Activated CD4-positive, alpha-beta T cell treated with anti-CD3 and anti-CD28 coated beads, Interleukin-2, amount 10 ng/mL, durations not matched to agents 7 days and 5 days (primary cell): ENCODE measurements at regions not wholly inside any gene's neighbourhood (a gene's known extent, or its start where the extent isn't known, plus 50 kb on each side); places are given as distances from the start of the nearest gene placed in this dataset.

Experiments
- CTCF ChIA-PET: fragments of 350-600 bp; sonication (Branson Sonifier 250); formaldehyde crosslinking; loops from one replicate; lab custom pipeline; 2021; ENCODE audit warnings: antibody characterized with exemption; lab: Charles Lee
- POLR2A ChIA-PET: fragments of 350-600 bp; sonication (Branson Sonifier 250); formaldehyde crosslinking; loops from one replicate; lab custom pipeline; 2021; ENCODE audit warnings: antibody characterized with exemption; lab: Charles Lee
- DNase-seq: peaks from one replicate; pipeline ENCODE4 v3.0.0-alpha.2; 2020
- H3K27ac Mint-ChIP-seq: one replicate; pipeline ENCODE4 v1.8.0; 2021; ENCODE audit warnings: mild to moderate bottlenecking, moderate library complexity, mixed read lengths
- H3K27me3 Mint-ChIP-seq: one replicate; pipeline ENCODE4 v1.8.0; 2021; ENCODE audit warnings: mixed read lengths
- H3K36me3 Mint-ChIP-seq: one replicate; pipeline ENCODE4 v1.8.0; 2021; ENCODE audit warnings: low read depth, mixed read lengths
- H3K4me1 Mint-ChIP-seq: one replicate; pipeline ENCODE4 v1.8.0; 2021; ENCODE audit warnings: mixed read lengths
- H3K4me3 Mint-ChIP-seq: one replicate; pipeline ENCODE4 v1.8.0; 2021; ENCODE audit warnings: mild to moderate bottlenecking, moderate library complexity, mixed read lengths
- H3K9me3 Mint-ChIP-seq: one replicate; pipeline ENCODE4 v1.8.0; 2021; ENCODE audit warnings: mixed read lengths

DNA sequence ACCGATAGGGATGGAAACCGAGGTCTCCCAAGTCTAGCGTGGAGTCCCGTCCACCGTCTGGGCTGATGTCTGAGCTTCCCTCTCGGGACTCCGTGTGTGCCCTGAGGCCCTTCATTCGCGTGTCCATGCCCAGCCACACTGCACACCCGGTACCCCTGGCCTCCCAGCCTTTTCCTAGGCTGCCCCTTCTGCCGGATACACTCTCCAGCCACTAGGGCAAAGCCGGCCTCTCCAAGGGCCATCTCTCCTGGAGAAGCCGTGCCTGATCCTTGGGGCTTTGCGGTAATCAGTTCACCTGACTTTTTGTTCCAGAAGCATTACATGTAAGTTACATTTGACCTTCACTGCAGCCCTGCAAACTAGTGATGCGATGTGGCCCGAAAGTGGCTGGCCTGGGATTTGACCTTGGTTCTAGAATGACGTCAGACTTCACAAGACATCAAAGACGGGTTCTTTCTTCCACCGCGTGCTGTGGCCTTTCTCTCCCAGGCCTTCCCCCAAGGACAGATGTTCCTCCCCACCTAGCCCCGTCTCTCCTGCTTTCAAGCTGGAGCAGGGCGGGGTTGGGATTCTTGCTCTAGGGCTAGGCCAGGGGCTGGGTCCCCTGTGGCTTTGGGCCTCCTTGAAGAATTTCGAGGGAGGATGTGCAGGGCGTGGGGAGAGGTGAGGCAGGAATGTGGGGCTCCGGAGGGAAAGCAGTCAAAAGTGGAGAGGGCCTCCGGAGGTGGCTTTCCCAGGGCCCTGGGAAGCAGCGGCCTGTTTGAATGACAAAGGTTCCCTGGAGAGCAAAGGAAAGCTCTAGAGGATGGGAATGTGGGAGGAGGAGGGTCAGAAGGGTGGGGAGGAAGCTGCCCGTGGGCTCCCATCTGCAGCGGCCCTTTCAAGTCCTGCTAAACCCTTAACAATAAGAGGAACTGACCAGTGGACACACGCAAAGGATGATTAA is 49.7 kb upstream of the SLC2A1 start:
- Mint-ChIP-seq H3K36me3 (no peaks in the 10 kb centered on the region), H3K27ac (no peak overlapping the region), H3K4me3 (no peak overlapping the region), H3K4me1 (peaks cover 2% of the 10 kb centered on the region), H3K27me3 (peaks cover 16% of the 10 kb centered on the region), H3K9me3 (no peaks in the 10 kb centered on the region)
- POLR2A ChIA-PET = no interaction called here
- DNase-seq = no peak
- CTCF ChIA-PET = no interaction called here
